ENCODE measurements at regions not wholly inside any gene's neighbourhood (a gene's known extent, or its start where the extent isn't known, plus 50 kb on each side); places are given as distances from the start of the nearest gene placed in this dataset.

- Histone ChIP-seq H3K4me3 (ENCODE audit: insufficient read length, low read depth) (no peak overlapping the region), H3K27me3 (ENCODE audit: insufficient read depth, insufficient read length) (no peaks in the 10 kb centered on the region), H3K9me3 (ENCODE audit: insufficient read depth, low read length) (no peaks in the 10 kb centered on the region), H3K9ac (ENCODE audit: insufficient read length, low read depth) (no peak overlapping the region), H3K4me1 (ENCODE audit: insufficient read depth, insufficient read length) (no peaks in the 10 kb centered on the region), H3K36me3 (ENCODE audit: insufficient read depth, insufficient read length, low read length) (no peaks in the 10 kb centered on the region)
- TF ChIP-seq ZNF274 (IDR thresholded peaks at IDR 0.05; ENCODE audit: low read depth, low read length): no peak
- TF ChIP-seq YY1 (IDR thresholded peaks at IDR 0.05; ENCODE audit: insufficient read depth, insufficient read length): no peak
- no peak for TF ChIP-seq SUZ12 (IDR thresholded peaks at IDR 0.05; ENCODE audit: extremely low read depth, insufficient read depth, insufficient read length)
- no peak for DNase-seq (ENCODE audit: low read depth, low spot score)
Measured at GRCh38 chr15:95162967-95163531, 931.7 kb downstream of the MCTP2 start.

- Histone ChIP-seq H3K36me3 (ENCODE audit: insufficient read depth, insufficient read length, low read length) (no peaks in the 10 kb centered on the region), H3K27me3 (ENCODE audit: insufficient read depth, insufficient read length) (no peaks in the 10 kb centered on the region), H3K4me3 (ENCODE audit: insufficient read length, low read depth) (no peak overlapping the region), H3K9ac (ENCODE audit: insufficient read length, low read depth) (no peak overlapping the region), H3K9me3 (ENCODE audit: insufficient read depth, low read length) (no peaks in the 10 kb centered on the region), H3K4me1 (ENCODE audit: insufficient read depth, insufficient read length) (no peaks in the 10 kb centered on the region)
- TF ChIP-seq SUZ12 (IDR thresholded peaks at IDR 0.05; ENCODE audit: extremely low read depth, insufficient read depth, insufficient read length) (no peak), ZNF274 (IDR thresholded peaks at IDR 0.05; ENCODE audit: low read depth, low read length) (no peak), YY1 (IDR thresholded peaks at IDR 0.05; ENCODE audit: insufficient read depth, insufficient read length) (no peak)
- no peak for DNase-seq (ENCODE audit: low read depth, low spot score)
Measured at GRCh38 chr15:95168152-95168551, 936.8 kb downstream of the MCTP2 start.

- Histone ChIP-seq H3K27me3 (ENCODE audit: insufficient read depth, insufficient read length) (no peaks in the 10 kb centered on the region), H3K36me3 (ENCODE audit: insufficient read depth, insufficient read length, low read length) (no peaks in the 10 kb centered on the region), H3K9ac (ENCODE audit: insufficient read length, low read depth) (no peak overlapping the region), H3K4me3 (ENCODE audit: insufficient read length, low read depth) (no peak overlapping the region), H3K9me3 (ENCODE audit: insufficient read depth, low read length) (no peaks in the 10 kb centered on the region), H3K4me1 (ENCODE audit: insufficient read depth, insufficient read length) (no peaks in the 10 kb centered on the region)
- DNase-seq (ENCODE audit: low read depth, low spot score): no peak
- TF ChIP-seq YY1 (IDR thresholded peaks at IDR 0.05; ENCODE audit: insufficient read depth, insufficient read length) (no peak), SUZ12 (IDR thresholded peaks at IDR 0.05; ENCODE audit: extremely low read depth, insufficient read depth, insufficient read length) (no peak), ZNF274 (IDR thresholded peaks at IDR 0.05; ENCODE audit: low read depth, low read length) (no peak)
Measured at GRCh38 chr15:95168951-95169431, 937.6 kb downstream of the MCTP2 start.

- H3K9me3 ChIP-seq (ENCODE audit: insufficient read depth, low read length): no peaks in the 10 kb centered on the region
- no peaks in the 10 kb centered on the region for H3K4me1 ChIP-seq (ENCODE audit: insufficient read depth, insufficient read length)
- H3K4me3 ChIP-seq (ENCODE audit: insufficient read length, low read depth): no peak overlapping the region
- no peaks in the 10 kb centered on the region for H3K36me3 ChIP-seq (ENCODE audit: insufficient read depth, insufficient read length, low read length)
- H3K9ac ChIP-seq (ENCODE audit: insufficient read length, low read depth): no peak overlapping the region
- no peaks in the 10 kb centered on the region for H3K27me3 ChIP-seq (ENCODE audit: insufficient read depth, insufficient read length)
- no peak for TF ChIP-seq ZNF274 (IDR thresholded peaks at IDR 0.05; ENCODE audit: low read depth, low read length)
- TF ChIP-seq SUZ12 (IDR thresholded peaks at IDR 0.05; ENCODE audit: extremely low read depth, insufficient read depth, insufficient read length): no peak
- TF ChIP-seq YY1 (IDR thresholded peaks at IDR 0.05; ENCODE audit: insufficient read depth, insufficient read length): no peak
- no peak for DNase-seq (ENCODE audit: low read depth, low spot score)
Measured at GRCh38 chr15:95169541-95170459, 938.4 kb downstream of the MCTP2 start.

- H3K36me3 ChIP-seq (ENCODE audit: insufficient read depth, insufficient read length, low read length): no peaks in the 10 kb centered on the region
- TF ChIP-seq YY1 (IDR thresholded peaks at IDR 0.05; ENCODE audit: insufficient read depth, insufficient read length) (no peak), SUZ12 (IDR thresholded peaks at IDR 0.05; ENCODE audit: extremely low read depth, insufficient read depth, insufficient read length) (no peak), ZNF274 (IDR thresholded peaks at IDR 0.05; ENCODE audit: low read depth, low read length) (no peak)
- DNase-seq (ENCODE audit: low read depth, low spot score): no peak
- H3K27me3 ChIP-seq (ENCODE audit: insufficient read depth, insufficient read length): no peaks in the 10 kb centered on the region
- H3K4me3 ChIP-seq (ENCODE audit: insufficient read length, low read depth): no peak overlapping the region
- H3K9ac ChIP-seq (ENCODE audit: insufficient read length, low read depth): no peak overlapping the region
- H3K4me1 ChIP-seq (ENCODE audit: insufficient read depth, insufficient read length): no peaks in the 10 kb centered on the region
- H3K9me3 ChIP-seq (ENCODE audit: insufficient read depth, low read length): no peaks in the 10 kb centered on the region
Measured at GRCh38 chr15:95170561-95171380, 939.4 kb downstream of the MCTP2 start.

- H3K9ac ChIP-seq (ENCODE audit: insufficient read length, low read depth): no peak overlapping the region
Measured at GRCh38 chr15:95171564-95171963, 940.2 kb downstream of the MCTP2 start.

More at GRCh38 chr15:95171564-95171963, 940.2 kb downstream of the MCTP2 start:
- no peaks in the 10 kb centered on the region for H3K27me3 ChIP-seq (ENCODE audit: insufficient read depth, insufficient read length)
- no peaks in the 10 kb centered on the region for H3K36me3 ChIP-seq (ENCODE audit: insufficient read depth, insufficient read length, low read length)
- H3K4me3 ChIP-seq (ENCODE audit: insufficient read length, low read depth): no peak overlapping the region
- TF ChIP-seq ZNF274 (IDR thresholded peaks at IDR 0.05; ENCODE audit: low read depth, low read length): no peak
- TF ChIP-seq YY1 (IDR thresholded peaks at IDR 0.05; ENCODE audit: insufficient read depth, insufficient read length): no peak
- no peak for TF ChIP-seq SUZ12 (IDR thresholded peaks at IDR 0.05; ENCODE audit: extremely low read depth, insufficient read depth, insufficient read length)
- no peak for DNase-seq (ENCODE audit: low read depth, low spot score)
- H3K4me1 ChIP-seq (ENCODE audit: insufficient read depth, insufficient read length): no peaks in the 10 kb centered on the region
- no peaks in the 10 kb centered on the region for H3K9me3 ChIP-seq (ENCODE audit: insufficient read depth, low read length)
